Small intestine (tissue), 7 donors: ENCODE measurements at regions not wholly inside any gene's neighbourhood (a gene's known extent, or its start where the extent isn't known, plus 50 kb on each side); places are given as distances from the start of the nearest gene placed in this dataset.
"Not testable (repeated sequence)": the region's sequence is repeated elsewhere in the genome, so short reads cannot be mapped to it uniquely, and the experiment has no call there.

Experiments
- DNase-seq, 2 donors: peaks; one replicate each; pipeline versions ENCODE4 v3.0.0 to v3.0.0-alpha.2; 2013
- FAIRE-seq: peaks from 2 replicates; lab custom pipeline; 2012; peaks lifted over from hg19 to GRCh38; lab: Jason Lieb, UNC
- H3K27ac ChIP-seq, 3 donors: one replicate each; pipeline ENCODE4 v1.5.1; 2013; ENCODE audit warnings: low read length in 2 of 3, mild to moderate bottlenecking in 2 of 3, control low read depth in 1 of 3, inconsistent platforms in 1 of 3, low read depth in 1 of 3, moderate library complexity in 1 of 3
- H3K27me3 ChIP-seq, 3 donors: one replicate each; pipeline ENCODE4 v1.6.1; 2013; ENCODE audit warnings: low read length in 3 of 3, inconsistent platforms in 1 of 3; ENCODE audit not compliant: control insufficient read depth in 3 of 3, insufficient read depth in 3 of 3
- H3K36me3 ChIP-seq, 3 donors: one replicate each; pipeline ENCODE4 v1.6.1; 2013; ENCODE audit warnings: low read length in 3 of 3, inconsistent platforms in 1 of 3, low read depth in 1 of 3, mild to moderate bottlenecking in 1 of 3, moderate library complexity in 1 of 3; ENCODE audit not compliant: control insufficient read depth in 3 of 3, insufficient read depth in 2 of 3
- H3K4me1 ChIP-seq, 3 donors: one replicate each; pipeline ENCODE4 v1.6.1; 2013; ENCODE audit warnings: low read length in 2 of 3, inconsistent platforms in 1 of 3, low read depth in 1 of 3, mild to moderate bottlenecking in 1 of 3, moderate library complexity in 1 of 3; ENCODE audit not compliant: control insufficient read depth in 3 of 3, insufficient read depth in 2 of 3
- H3K4me3 ChIP-seq, 3 donors: one replicate each; pipeline ENCODE4 v1.5.1; 2013; ENCODE audit warnings: low read length in 3 of 3, control low read depth in 1 of 3, inconsistent platforms in 1 of 3, low read depth in 1 of 3, mild to moderate bottlenecking in 1 of 3, moderate library complexity in 1 of 3
- H3K9me3 ChIP-seq, 2 donors: one replicate each; pipeline ENCODE4 v1.6.1; 2013; ENCODE audit warnings: low read depth in 1 of 2, low read length in 1 of 2; ENCODE audit not compliant: control insufficient read depth in 2 of 2, insufficient read depth in 1 of 2
- WGBS, 3 donors: extraction: QIAGEN DNeasy Blood & Tissue Kit; methylation state at CpG; one replicate each; pipeline ENCODE4 v1.1.7; 2013; 5-methylcytosine and 5-hydroxymethylcytosine counted together
- donor health status: healthy with polysubstance abuse.
- donor health status: control.
- donor health status: control.
- donor health status: Bipolar disorder and iron deficiency.
- donor health status: healthy.

DNA sequence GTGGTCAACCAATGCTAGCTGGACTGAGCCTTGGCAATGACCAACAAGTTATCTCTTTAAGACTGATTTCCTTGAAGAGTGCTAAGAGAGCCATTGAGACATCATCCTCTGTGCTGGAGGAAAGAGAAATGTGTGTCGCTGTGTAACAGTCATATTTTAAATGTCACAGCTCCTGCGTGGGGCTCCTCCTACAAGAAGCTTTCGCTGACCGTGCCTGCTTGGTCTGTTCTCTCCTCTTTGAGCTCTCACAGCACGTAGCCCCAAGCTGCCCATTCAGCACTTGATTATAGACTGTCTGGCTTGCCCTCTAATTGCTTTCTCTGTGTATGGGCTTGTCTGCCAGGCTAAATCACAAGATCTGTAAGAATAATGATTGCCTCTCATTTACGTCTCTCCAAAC lies 221.3 kb downstream of the FOXD2 start:
- WGBS, 3 donors, result 81 to 91% (median 87%) methylated on average over 6 of the region's 6 CpGs
- Histone ChIP-seq H3K27me3 (no peaks in the 10 kb centered on the region), H3K27ac (peak overlapping the region in 1 of 3 donors; percentile 53), H3K4me3 (no peak overlapping the region), H3K36me3 (no peaks in the 10 kb centered on the region), H3K4me1 (peaks cover 0 to 16% (median 0%) of the 10 kb centered on the region in 3 donors), H3K9me3 (no peaks in the 10 kb centered on the region)
- FAIRE-seq (no peak), DNase-seq (peak in 1 of 2 donors; percentile 61)

DNA sequence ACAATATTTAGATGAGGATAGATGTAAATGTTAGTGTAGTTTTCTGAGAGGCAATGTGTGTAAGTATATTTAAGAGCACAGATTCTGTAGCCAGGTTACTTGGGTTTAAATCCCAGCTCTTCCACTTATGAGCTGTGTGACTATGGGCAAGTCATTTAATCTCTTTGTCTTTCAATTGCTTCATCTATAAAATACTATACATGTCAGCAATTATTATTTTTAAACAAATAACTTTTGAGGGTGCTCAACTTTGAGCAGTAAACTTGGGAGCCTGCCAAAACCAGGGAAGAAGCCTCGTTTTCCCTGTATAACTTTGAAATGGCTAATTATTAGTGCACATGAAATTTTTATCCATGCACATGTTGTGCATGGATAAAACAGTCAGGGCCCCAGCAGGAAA lies 222.8 kb downstream of the FOXD2 start:
- Histone ChIP-seq H3K9me3 (no peaks in the 10 kb centered on the region), H3K36me3 (no peaks in the 10 kb centered on the region), H3K27me3 (no peaks in the 10 kb centered on the region), H3K4me1 (peaks cover 0 to 16% (median 0%) of the 10 kb centered on the region in 3 donors), H3K4me3 (no peak overlapping the region), H3K27ac (no peak overlapping the region)
- 11 to 33% (median 24%) methylated on average over 1 of the region's 1 CpG for WGBS, 3 donors
- DNase-seq, result no peak
- no peak for FAIRE-seq

DNA sequence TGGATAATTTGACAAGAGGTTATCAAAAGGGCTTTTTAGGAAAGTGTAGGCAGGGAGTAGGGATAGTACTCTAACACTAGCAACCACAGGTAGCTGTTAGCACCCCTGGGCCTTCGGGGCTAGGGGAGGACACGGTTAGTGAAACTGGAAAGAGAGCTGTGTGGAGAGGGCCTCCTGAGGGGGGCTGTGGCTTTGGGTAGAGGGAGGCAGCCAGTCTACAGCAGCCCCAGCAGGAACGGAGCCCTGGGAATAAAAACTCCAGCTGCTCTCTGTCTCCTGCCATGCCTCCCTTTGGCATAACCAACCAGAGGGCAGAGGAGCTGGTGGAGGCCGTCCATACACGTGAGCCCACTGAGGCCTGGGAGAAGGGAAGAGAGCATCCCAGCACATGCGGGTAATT lies 223.2 kb downstream of the FOXD2 start:
- no peak overlapping the region for H3K27ac ChIP-seq
- H3K36me3 ChIP-seq, result no peaks in the 10 kb centered on the region
- WGBS, 3 donors, result 81 to 91% (median 88%) methylated on average over 6 of the region's 6 CpGs
- H3K4me1 ChIP-seq, result peaks cover 0 to 16% (median 0%) of the 10 kb centered on the region in 3 donors
- H3K4me3 ChIP-seq, result no peak overlapping the region
- no peaks in the 10 kb centered on the region for H3K27me3 ChIP-seq
- DNase-seq (no peak), FAIRE-seq (no peak)
- H3K9me3 ChIP-seq, result no peaks in the 10 kb centered on the region

DNA sequence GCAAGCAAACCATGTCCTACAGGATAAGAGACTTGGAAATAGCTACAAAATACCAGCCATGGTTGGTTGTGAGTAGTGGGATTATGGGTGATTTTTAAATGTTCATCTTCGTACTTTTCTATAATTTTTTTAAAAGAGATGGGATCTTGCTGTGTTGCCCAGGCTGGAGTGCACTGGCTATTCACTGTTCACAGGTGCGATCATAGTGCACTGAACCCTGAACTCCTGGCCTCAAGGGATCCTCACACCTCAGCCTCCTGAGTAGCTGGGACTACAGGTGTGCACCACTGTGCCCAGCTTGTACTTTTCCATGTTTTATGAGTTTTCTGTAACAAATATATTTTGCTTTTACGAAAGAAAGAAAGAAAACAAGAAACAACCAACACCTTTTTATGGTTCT lies 224.2 kb downstream of the FOXD2 start:
- Histone ChIP-seq H3K4me3 (no peak overlapping the region), H3K4me1 (peaks cover 0 to 16% (median 0%) of the 10 kb centered on the region in 3 donors), H3K27ac (no peak overlapping the region), H3K9me3 (peaks cover 0 to 3% of the 10 kb centered on the region in 2 donors), H3K27me3 (no peaks in the 10 kb centered on the region), H3K36me3 (no peaks in the 10 kb centered on the region)
- FAIRE-seq (no peak), DNase-seq (no peak)
- 90 to 95% (median 92%) methylated on average over 3 of the region's 3 CpGs for WGBS, 3 donors

DNA sequence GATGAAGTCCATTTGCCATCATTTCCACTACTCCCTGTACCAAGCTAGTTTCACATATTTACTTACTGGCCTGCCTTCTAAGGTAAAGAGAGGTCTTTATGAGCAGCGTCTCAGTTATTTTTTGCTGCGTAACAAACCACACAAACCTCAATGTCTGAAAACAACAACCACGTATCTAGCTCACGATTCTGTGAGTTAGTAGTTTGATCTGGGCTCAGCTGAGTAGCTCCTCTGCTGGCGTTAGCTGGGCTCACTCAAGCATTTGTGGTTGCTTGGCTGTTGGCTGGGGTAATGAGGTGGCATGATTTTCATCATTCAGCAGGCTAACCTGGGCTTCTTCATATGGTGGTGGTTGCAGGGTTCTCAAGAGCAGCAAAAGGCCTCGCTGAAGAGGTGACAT lies 225.4 kb downstream of the FOXD2 start:
- Histone ChIP-seq H3K36me3 (no peaks in the 10 kb centered on the region), H3K9me3 (peaks cover 0 to 10% of the 10 kb centered on the region in 2 donors), H3K27ac (no peak overlapping the region), H3K4me1 (peaks cover 0 to 13% (median 0%) of the 10 kb centered on the region in 3 donors), H3K27me3 (no peaks in the 10 kb centered on the region), H3K4me3 (no peak overlapping the region)
- DNase-seq (no peak), FAIRE-seq (no peak)
- 66 to 85% (median 76%) methylated on average over 6 of the region's 6 CpGs for WGBS, 3 donors

DNA sequence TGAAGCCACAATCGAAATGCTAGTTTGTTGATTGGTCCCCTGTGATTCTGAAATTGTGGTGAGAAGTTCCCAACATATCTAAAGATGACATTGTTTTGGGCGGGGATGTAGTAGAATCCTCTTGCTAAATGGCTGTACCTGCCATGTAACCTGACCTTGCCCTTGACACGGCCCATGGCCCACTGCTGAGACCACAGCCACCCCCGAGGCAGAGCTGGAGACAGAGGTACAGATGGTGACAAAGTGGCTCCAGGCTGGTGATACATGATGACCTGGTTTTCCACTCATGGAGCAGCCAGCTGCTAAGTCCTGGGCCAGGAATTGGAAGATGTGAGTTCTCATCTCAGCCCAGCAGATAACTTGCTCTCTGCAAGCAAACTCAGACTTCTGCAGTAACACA lies 226.5 kb downstream of the FOXD2 start:
- DNase-seq, result no peak
- no peak for FAIRE-seq

DNA sequence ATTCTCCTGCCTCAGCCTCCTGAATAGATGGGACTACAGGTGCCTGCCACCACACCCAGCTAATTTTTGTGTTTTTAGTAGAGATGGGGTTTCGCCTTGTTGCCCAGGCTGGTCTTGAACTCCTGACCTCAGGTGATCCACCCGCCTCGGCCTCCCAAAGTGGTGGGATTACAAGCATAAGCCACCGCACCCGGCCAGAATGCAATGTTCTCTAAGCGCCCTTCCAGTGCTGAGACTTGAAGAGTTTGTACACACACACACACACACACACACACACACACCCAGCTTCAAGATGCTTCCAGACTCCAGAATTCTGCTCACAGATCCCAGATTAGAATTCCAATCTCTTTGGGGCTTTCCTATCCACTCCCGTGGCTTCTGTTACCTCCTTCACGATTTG lies 227.1 kb downstream of the FOXD2 start:
- H3K4me1 ChIP-seq, H3K27ac ChIP-seq, H3K27me3 ChIP-seq, H3K4me3 ChIP-seq, H3K9me3 ChIP-seq, DNase-seq, FAIRE-seq, H3K36me3 ChIP-seq: not testable (repeated sequence)
- WGBS, 3 donors, result 89 to 95% (median 93%) methylated on average over 8 of the region's 8 CpGs

More for the DNA sequence above, 226.5 kb downstream of the FOXD2 start:
- Histone ChIP-seq H3K27me3 (no peaks in the 10 kb centered on the region), H3K9me3 (peaks cover 0 to 10% of the 10 kb centered on the region in 2 donors), H3K4me3 (no peak overlapping the region), H3K27ac (no peak overlapping the region), H3K36me3 (no peaks in the 10 kb centered on the region), H3K4me1 (peaks cover 0 to 3% (median 0%) of the 10 kb centered on the region in 3 donors)
- 85 to 93% (median 87%) methylated on average over 4 of the region's 4 CpGs for WGBS, 3 donors

DNA sequence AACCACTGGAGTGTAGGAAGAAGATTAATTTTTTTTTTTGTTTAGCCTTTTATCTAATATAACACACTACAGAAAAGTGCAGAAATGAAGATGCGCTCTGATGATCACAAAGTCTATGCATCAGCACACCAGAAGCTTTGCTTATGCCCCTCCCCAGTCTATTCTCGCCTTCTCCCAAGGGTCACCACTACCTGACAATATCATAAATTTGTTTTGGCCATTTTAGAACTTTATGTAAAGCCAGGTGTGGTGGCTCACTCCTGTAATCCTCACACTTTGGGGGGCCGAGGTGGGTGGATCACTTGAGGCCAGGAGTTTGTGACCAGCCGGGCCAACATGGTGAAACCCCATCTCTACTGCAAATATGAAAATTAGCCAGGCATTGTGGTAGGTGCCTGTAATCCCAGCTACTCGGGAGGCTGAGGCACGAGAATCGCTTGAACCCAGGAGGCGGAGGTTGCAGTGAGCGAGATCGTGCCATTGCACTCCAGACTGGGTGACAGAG lies 231.3 kb downstream of the FOXD2 start:
- H3K4me1 ChIP-seq, result no peaks in the 10 kb centered on the region
- FAIRE-seq, result no peak
- H3K27ac ChIP-seq, result no peak overlapping the region
- DNase-seq, result no peak
- no peak overlapping the region for H3K4me3 ChIP-seq
- H3K9me3 ChIP-seq, result peaks cover 0 to 10% of the 10 kb centered on the region in 2 donors
- H3K27me3 ChIP-seq, result peaks cover 0 to 3% (median 0%) of the 10 kb centered on the region in 3 donors
- H3K36me3 ChIP-seq, result no peaks in the 10 kb centered on the region
- WGBS, 3 donors, result 90 to 95% (median 93%) methylated on average over 10 of the region's 10 CpGs

DNA sequence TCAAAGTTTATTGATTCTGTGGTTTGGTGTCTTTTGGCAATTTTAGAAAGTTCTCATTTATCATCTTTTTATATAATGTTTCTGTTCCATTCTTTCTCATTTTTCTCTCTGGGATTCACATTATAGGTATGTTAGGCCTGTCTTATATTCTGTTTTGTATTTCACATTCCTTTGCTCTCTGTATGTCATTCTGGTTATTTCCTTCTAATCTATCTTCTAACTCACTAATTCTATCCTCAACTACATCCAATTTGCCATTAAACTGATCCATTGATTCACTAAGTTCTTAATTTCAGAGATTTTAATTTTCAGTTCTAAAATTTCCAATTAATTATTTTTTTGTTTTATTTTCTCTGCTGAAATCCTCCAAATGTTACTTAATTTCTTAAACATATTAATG lies 234.8 kb downstream of the FOXD2 start:
- DNase-seq (no peak), FAIRE-seq (no peak)
- no peaks in the 10 kb centered on the region for H3K36me3 ChIP-seq
- H3K4me3 ChIP-seq, result no peak overlapping the region
- no peaks in the 10 kb centered on the region for H3K4me1 ChIP-seq
- peaks cover 0 to 2% of the 10 kb centered on the region in 2 donors for H3K9me3 ChIP-seq
- H3K27me3 ChIP-seq, result peaks cover 0 to 3% (median 0%) of the 10 kb centered on the region in 3 donors
- H3K27ac ChIP-seq, result no peak overlapping the region
